ENCODE measurements at regions not wholly inside any gene's neighbourhood (a gene's known extent, or its start where the extent isn't known, plus 50 kb on each side); places are given as distances from the start of the nearest gene placed in this dataset.

DNA sequence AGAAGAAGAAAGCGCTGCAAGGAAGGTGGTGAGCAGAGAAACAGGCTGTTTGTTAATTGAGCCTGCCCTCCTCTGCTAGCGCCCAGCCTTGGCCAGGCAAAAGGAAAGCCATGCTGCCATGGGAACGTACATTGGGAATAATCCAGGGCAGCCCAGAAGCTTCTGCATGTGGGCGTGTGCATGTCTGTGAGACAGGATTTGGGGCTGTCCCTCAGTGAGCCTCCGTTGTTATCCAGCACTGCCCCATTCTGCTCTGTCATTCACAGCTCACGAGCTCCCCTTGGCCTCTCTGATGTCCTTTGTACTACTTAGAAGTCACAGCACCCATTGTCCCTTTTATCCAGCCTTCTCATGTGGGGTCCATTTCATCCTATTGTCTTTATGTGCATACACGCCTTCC lies 239.1 kb upstream of the ROPN1 start:
- in situ Hi-C loops (cut with MboI; ENCODE audit: low sequenced_read_pairs) = no loop called here

- in situ Hi-C loops (cut with MboI; ENCODE audit: low sequenced_read_pairs) = no loop called here
Measured at GRCh38 chr3:124234852-124235252, 242.9 kb upstream of the ROPN1 start.

DNA sequence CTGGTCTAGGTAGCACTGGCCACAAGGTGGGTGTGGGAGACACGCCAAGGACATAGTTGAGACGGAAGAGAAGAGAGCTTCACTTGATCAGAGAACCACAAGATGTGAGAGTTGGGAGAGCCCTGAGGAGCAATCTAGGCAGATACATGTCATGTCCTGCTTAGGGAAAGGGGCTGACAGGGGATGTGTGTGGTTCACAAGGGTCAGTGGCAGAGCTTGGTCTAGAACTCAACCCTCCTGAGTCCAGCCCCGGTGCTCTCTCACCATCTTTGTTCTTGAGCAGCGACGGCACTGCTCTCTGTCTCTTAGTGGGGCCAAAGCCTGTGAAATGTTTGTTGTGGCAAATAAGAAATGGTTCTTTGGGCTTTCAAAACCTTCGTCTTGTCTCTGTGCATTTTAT lies 243.5 kb upstream of the ROPN1 start:
- in situ Hi-C loops (cut with MboI; ENCODE audit: low sequenced_read_pairs) = no loop called here

- in situ Hi-C loops (cut with MboI; ENCODE audit: low sequenced_read_pairs) = no loop called here
Measured at GRCh38 chr3:124243177-124243859, 251.4 kb upstream of the ROPN1 start.

DNA sequence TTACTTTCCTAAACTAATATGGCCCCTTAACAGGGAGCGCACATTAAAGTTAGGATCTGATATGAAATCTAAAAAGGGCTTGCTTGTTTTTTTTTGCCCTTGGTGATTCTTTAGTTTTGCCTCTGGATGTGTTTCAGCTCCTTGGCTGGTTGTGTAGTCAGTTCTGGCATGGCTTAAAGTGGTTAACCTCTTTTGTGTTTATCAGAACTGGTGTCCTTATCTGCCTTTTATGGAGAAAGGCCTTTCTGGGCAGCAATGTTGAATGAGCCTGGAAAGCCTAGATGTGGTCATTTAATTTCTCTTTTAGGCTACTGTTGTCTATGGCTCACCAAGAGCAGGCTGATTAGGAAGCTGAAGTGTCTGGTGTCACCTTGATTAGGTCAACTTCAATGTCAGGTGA lies 254.5 kb upstream of the ROPN1 start:
- in situ Hi-C loops (cut with MboI; ENCODE audit: low sequenced_read_pairs) = no loop called here

DNA sequence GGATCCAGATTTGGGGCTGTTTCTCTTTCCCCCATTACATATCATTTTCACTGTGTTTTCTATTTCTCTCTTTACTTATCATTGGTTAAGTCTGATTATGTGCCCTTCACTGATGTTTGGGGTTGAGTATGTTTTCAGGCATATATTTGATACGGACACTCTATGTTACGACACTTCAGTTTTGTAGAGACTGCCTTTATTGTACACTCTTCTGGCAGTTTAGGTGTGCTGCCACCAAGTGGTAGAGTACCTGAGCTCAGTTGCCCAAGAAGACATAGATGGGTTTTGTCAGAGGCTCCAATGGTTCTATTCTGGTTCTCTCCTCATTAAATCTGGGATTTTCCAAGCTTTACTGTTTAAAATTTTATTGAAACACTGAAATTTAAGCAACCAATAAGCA lies 255.0 kb upstream of the ROPN1 start:
- in situ Hi-C loops (cut with MboI; ENCODE audit: low sequenced_read_pairs) = no loop called here

GRCh38 chr3:124248471-124249028 lies 256.6 kb upstream of the ROPN1 start:
- in situ Hi-C loops (cut with MboI; ENCODE audit: low sequenced_read_pairs) = no loop called here

DNA sequence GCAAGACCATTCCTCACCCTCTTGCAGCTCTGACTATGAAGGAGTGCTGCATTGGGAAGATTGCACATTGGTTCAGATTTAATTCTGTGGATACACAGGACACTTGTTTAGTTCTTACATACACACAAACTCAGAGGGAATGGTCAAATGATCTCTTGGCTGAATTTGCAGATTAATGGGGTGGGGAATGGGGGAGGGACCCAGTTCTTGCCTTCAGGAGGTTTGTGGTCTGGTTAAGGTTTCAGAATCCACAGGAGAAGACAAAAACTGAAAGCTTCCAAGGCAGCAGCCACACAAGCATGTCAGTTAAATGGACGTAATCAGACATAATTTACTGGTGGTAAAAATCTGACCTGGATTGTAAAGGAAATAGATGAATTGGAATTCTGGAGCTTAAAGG lies 257.1 kb upstream of the ROPN1 start:
- in situ Hi-C loops (cut with MboI; ENCODE audit: low sequenced_read_pairs) = no loop called here

GRCh38 chr3:124250053-124250452 lies 258.1 kb upstream of the ROPN1 start:
- in situ Hi-C loops (cut with MboI; ENCODE audit: low sequenced_read_pairs) = no loop called here

GRCh38 chr3:124256156-124256555 lies 264.2 kb upstream of the ROPN1 start:
- in situ Hi-C loops (cut with MboI; ENCODE audit: low sequenced_read_pairs) = no loop called here

DNA sequence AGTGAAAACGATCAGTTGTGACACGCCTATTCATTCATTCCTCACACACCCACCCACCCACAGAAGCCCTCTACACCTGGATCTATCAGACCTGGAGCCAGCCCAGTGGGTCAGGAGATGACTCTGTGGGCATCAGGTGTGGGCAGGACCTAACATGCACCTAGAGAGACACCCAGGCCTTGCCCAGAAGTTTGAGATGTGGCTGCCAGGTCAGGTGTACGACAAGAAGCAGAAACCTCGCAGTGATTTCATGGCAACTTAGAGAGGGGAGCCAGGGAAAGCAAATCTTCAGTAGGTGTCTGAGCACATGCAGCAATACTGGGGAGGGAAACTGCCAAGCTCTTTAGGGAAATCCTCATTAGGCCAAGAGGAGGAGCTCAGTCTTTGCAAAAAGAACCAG lies 264.7 kb upstream of the ROPN1 start:
- in situ Hi-C loops (cut with MboI; ENCODE audit: low sequenced_read_pairs) = no loop called here

GRCh38 chr3:124257336-124257864 lies 265.5 kb upstream of the ROPN1 start:
- in situ Hi-C loops (cut with MboI; ENCODE audit: low sequenced_read_pairs) = no loop called here

DNA sequence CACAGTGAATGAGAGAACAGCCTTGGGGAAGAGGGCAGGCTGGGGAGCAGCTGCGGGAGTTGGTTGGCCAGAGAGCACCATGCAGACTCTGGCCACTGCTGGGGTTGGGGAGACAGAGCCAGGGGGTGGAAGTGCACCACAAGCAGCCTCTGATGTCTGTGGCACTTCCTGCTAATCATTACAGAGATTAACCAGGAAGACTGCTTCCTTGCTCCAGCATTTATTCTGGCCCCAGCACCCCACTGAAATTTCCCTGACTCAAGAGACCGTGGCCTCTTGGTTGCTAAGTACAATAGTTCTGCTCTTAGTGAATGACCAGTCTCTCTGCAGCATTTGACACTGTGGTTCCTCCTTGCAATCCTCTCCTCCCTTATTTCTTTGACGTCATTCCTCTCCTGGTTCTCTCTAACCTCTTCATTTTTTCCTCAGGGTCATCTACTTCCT lies 266.2 kb upstream of the ROPN1 start:
- in situ Hi-C loops (cut with MboI; ENCODE audit: low sequenced_read_pairs) = no loop called here

DNA sequence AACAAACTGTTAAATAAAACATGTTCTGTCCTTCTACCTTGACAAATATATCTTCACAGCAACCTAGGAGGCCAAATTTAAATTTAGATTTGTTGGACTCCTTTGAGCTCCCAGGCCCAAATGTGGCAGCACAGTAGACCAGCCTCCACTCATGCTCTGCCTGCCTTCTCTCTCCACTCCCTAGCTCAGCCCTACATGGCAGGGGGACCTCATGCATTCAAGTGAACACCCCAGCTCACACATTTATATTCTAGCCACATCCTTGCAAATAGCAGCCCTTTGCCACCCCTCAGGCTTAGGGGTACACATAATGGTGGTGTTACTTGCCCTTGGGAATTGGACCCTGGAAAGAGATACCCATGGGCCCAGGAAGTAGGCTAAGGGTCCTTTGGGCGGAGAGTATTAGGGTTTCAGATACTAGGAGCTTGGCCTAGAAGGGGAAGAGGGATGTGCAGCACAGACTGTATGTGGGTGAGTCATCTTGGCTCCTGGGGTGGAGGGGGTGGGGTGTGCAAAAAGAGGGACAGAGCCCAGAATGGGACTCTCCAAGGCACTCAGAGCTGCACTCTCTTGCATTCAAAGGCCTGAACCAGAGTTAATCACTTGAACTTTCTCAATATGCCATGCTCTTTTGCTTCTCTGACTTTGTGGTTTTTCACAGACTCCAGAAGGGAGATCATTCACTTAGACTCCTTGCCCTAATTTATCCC lies 268.4 kb upstream of the ROPN1 start:
- in situ Hi-C loops (cut with MboI; ENCODE audit: low sequenced_read_pairs) = no loop called here

GRCh38 chr3:124261306-124261705 lies 269.4 kb upstream of the ROPN1 start:
- in situ Hi-C loops (cut with MboI; ENCODE audit: low sequenced_read_pairs) = no loop called here

DNA sequence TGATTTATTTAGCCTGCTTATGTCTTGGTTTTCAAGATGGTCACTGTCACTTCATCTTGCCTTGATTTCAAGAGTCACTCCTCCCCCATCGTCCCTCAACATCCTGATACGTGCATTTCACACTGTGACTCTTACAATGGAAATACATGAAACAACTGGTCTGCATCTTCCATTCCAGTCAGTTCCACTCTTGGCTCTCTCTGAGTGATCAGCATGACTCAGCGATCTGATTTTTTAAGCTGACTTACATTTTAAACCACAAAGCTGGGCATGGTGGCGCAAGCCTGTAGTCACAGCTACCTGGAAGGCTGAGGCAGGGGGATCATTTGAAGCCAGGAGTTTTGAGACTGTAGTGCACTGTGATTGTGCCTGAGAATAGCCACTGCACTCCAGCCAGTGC lies 271.2 kb upstream of the ROPN1 start:
- in situ Hi-C loops (cut with MboI; ENCODE audit: low sequenced_read_pairs) = no loop called here

GRCh38 chr3:124264346-124264745 lies 272.4 kb upstream of the ROPN1 start:
- in situ Hi-C loops (cut with MboI; ENCODE audit: low sequenced_read_pairs) = no loop called here

DNA sequence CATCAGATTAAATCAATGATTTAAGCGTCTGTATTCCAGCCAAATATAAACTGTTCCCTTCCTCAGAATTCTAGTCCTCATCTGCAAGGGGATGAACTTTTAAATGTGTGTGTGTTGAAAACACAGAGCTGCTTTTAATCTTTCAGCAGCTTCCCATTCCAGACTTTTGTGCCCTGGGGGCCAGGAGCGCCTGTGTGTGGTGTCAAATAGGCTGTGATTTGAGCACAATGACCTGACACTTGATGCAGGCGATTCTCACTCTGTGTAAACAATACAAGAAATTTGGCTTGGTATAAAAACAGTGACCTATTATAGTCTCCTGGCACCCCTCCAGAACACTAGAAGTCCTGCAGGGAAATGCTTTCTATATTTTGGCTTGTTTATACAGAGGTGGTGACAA lies 274.6 kb upstream of the ROPN1 start:
- in situ Hi-C loops (cut with MboI; ENCODE audit: low sequenced_read_pairs) = no loop called here

- in situ Hi-C loops (cut with MboI; ENCODE audit: low sequenced_read_pairs) = no loop called here
Measured at GRCh38 chr3:124267406-124267805, 275.5 kb upstream of the ROPN1 start.

DNA sequence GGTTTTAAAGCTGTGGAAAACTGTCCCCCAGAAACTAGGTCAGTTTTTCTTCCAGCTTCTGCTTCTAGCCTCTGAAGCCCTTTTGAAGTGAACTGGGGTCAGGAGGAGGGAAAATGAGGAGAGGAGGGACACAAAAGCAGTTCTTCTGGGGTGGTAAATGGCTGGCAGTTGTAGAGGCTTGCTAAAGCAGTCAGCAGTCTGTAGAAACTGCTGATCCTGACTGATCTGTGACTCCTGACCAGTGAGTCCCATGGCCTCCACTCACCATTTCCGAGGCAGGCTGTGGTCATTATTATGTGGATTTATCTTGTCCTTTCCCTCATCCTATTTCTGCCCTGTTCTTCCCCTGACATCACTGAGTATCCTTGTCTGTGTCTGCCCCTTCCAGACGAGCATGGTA lies 276.4 kb upstream of the ROPN1 start:
- in situ Hi-C loops (cut with MboI; ENCODE audit: low sequenced_read_pairs) = no loop called here

DNA sequence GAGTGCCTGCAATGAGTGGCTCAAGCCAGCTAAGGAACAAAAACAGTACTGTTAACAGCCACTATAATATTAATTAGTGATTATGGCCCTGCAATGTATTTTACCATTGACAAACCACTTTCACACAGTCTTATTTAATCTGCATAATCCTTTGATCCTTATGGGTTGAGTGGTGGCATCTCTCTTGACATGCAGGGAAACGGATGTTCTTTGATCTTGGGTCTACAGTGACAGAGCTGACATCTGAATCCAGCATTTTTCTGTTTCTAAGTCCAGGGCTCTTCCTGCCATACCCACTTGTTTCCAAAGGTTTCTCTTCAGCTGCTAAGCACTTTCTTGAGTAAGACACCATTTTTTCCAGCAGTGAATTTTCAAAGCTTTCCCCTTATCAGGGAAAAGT lies 277.7 kb upstream of the ROPN1 start:
- in situ Hi-C loops (cut with MboI; ENCODE audit: low sequenced_read_pairs) = no loop called here

- in situ Hi-C loops (cut with MboI; ENCODE audit: low sequenced_read_pairs) = no loop called here
Measured at GRCh38 chr3:124272605-124273151, 280.8 kb upstream of the ROPN1 start.
